A673 (cell line): ENCODE measurements at regions not wholly inside any gene's neighbourhood (a gene's known extent, or its start where the extent isn't known, plus 50 kb on each side); places are given as distances from the start of the nearest gene placed in this dataset.

Experiments used
- BruUV-seq: library from RNA; stranded (reverse); fragments of 400-500 nt; replicated peaks from 2 replicates; lab custom pipeline; 2021; lab: Mats Ljungman, UMichigan
- CTCF ChIA-PET: fragments of 300-600 bp; sonication (Branson Sonifier 250); formaldehyde crosslinking; loops from one replicate; lab custom pipeline; 2022; ENCODE audit warnings: antibody characterized with exemption; lab: Charles Lee
- POLR2A ChIA-PET: fragments of 300-600 bp; sonication (Branson Sonifier 250); formaldehyde crosslinking; loops from one replicate; lab custom pipeline; 2022; ENCODE audit warnings: antibody characterized with exemption; ENCODE audit not compliant: low non-redundant PET; lab: Charles Lee
- DNase-seq: peaks from one replicate; pipeline ENCODE4 v3.0.0-alpha.2; 2015; ENCODE audit warnings: low spot score
- H3K27ac ChIP-seq: fragments of 200-600 bp; sonication (generic); 2 replicates; pipeline ENCODE4 v1.5.1; 2016; ENCODE audit warnings: mixed run types, low read depth, mild to moderate bottlenecking, mixed read lengths, antibody characterized with exemption, low read length; ENCODE audit not compliant: poor library complexity, severe bottlenecking
- H3K27me3 ChIP-seq: fragments of 200-600 bp; sonication (generic); replicated peaks from 2 replicates; pipeline ENCODE4 v1.6.1; 2017; ENCODE audit warnings: mixed run types, low read depth, mild to moderate bottlenecking, mixed read lengths, antibody characterized with exemption, low read length; ENCODE audit not compliant: insufficient read depth, poor library complexity
- H3K36me3 ChIP-seq: fragments of 200-600 bp; sonication (generic); 2 replicates; pipeline ENCODE4 v1.6.1; 2016; ENCODE audit warnings: mixed run types, mild to moderate bottlenecking, mixed read lengths, antibody characterized with exemption, low read length; ENCODE audit not compliant: insufficient read depth, poor library complexity, severe bottlenecking
- H3K4me1 ChIP-seq: fragments of 200-600 bp; sonication (generic); 2 replicates; pipeline ENCODE4 v1.6.1; 2017; ENCODE audit warnings: mixed run types, mild to moderate bottlenecking, mixed read lengths, antibody characterized with exemption, low read length; ENCODE audit not compliant: insufficient read depth, poor library complexity, severe bottlenecking
- H3K4me3 ChIP-seq: fragments of 200-600 bp; sonication (generic); 2 replicates; pipeline ENCODE4 v1.5.1; 2016; ENCODE audit warnings: low read depth, mixed run types, mild to moderate bottlenecking, mixed read lengths, low read length; ENCODE audit not compliant: poor library complexity, severe bottlenecking
- H3K9me3 ChIP-seq: fragments of 200-600 bp; sonication (generic); 2 replicates; pipeline ENCODE4 v1.6.1; 2016; ENCODE audit warnings: mixed run types, low read depth, mild to moderate bottlenecking, mixed read lengths, antibody characterized with exemption, low read length; ENCODE audit not compliant: poor library complexity, severe bottlenecking
- EZH2 ChIP-seq: fragments of 200-600 bp; sonication (generic); IDR thresholded peaks from 2 replicates; pipeline ENCODE4 v1.6.1; 2017; ENCODE audit warnings: borderline replicate concordance, low read depth, mild to moderate bottlenecking, mixed read lengths, antibody characterized with exemption, low read length; ENCODE audit not compliant: poor library complexity, severe bottlenecking
- intact Hi-C: fragments of 100-400 bp; cut with micrococcal nuclease; formaldehyde crosslinking; loops from one replicate; pipeline ENCODE4 v1.10.0; 2022; ENCODE audit not compliant: unreplicated experiment
- TF ChIP-seq, protein P1 (sequence below): fragments of 300-800, 200-600 bp; sonication (generic); conservative IDR thresholded peaks from 2 replicates; pipeline ENCODE4 v1.5.1; 2017; ENCODE audit warnings: low read depth, mild to moderate bottlenecking, antibody characterized with exemption, low read length, moderate library complexity, mixed read lengths

DNA sequence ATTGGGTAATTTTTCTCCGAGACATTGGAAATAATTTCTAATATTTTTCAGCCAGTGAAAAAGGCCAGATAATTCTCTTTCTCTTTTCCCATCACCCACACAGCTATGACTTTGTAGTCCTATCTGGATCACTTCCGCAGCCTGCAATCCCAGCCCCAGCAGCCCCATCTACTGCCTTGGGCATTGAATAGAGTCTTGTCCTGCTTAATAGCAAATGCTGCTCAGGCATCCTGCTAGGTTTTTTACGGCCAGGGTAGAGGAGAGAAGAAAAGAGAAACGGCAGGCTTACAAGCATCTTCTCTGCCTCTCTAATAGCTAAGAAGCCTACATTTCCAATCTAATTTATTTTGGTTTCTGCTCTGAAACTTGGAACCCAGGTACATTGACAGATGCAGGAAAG, 154.3 kb upstream of the B3GAT1 start:
- no peaks in the 10 kb centered on the region for H3K4me1 ChIP-seq
- POLR2A ChIA-PET, result no interaction called here
- DNase-seq, result no peak
- no peaks in the 10 kb centered on the region for H3K36me3 ChIP-seq
- no peaks in the 10 kb centered on the region for H3K27me3 ChIP-seq
- no peaks in the 10 kb centered on the region for H3K9me3 ChIP-seq
- H3K4me3 ChIP-seq, result no peak overlapping the region
- no peak overlapping the region for H3K27ac ChIP-seq
- TF ChIP-seq, protein P1, sequence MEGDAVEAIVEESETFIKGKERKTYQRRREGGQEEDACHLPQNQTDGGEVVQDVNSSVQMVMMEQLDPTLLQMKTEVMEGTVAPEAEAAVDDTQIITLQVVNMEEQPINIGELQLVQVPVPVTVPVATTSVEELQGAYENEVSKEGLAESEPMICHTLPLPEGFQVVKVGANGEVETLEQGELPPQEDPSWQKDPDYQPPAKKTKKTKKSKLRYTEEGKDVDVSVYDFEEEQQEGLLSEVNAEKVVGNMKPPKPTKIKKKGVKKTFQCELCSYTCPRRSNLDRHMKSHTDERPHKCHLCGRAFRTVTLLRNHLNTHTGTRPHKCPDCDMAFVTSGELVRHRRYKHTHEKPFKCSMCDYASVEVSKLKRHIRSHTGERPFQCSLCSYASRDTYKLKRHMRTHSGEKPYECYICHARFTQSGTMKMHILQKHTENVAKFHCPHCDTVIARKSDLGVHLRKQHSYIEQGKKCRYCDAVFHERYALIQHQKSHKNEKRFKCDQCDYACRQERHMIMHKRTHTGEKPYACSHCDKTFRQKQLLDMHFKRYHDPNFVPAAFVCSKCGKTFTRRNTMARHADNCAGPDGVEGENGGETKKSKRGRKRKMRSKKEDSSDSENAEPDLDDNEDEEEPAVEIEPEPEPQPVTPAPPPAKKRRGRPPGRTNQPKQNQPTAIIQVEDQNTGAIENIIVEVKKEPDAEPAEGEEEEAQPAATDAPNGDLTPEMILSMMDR, result no peak
- TF ChIP-seq EZH2, result no peak
- intact Hi-C loops, result no loop called here
- BruUV-seq, result no TSS peak
- CTCF ChIA-PET, result no interaction called here

DNA sequence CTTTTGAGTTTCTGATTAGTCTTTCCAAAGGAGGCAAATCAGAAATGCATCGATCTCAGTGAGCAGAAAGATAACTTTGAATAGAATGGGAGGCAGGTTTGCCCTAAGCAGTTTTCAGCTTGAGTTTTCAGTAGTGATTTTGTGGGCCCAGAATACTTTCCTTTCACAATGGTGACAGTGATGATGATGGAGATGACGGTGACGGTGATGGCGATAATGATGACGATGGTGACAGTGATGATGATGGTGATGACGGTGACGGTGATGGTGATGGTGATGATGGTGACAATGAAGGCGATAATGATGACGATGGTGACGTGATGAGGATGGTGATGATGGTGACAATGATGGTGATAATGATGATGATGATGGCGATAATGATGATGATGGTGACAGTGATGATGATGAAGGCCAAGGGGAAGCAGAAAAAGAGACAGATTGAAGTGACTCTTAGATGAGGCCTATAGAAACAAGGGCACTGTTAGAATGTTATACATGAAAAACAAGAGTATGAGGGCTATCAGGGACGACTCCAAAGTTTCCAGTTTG, 153.4 kb upstream of the B3GAT1 start:
- no peaks in the 10 kb centered on the region for H3K4me1 ChIP-seq
- CTCF ChIA-PET, result no interaction called here
- no peak overlapping the region for H3K4me3 ChIP-seq
- H3K36me3 ChIP-seq, result no peaks in the 10 kb centered on the region
- H3K27me3 ChIP-seq, result no peaks in the 10 kb centered on the region
- TF ChIP-seq EZH2, result no peak
- TF ChIP-seq, protein P1, result no peak
- no TSS peak for BruUV-seq
- no peak for DNase-seq
- no peaks in the 10 kb centered on the region for H3K9me3 ChIP-seq
- intact Hi-C loops, result no loop called here
- POLR2A ChIA-PET, result no interaction called here
- no peak overlapping the region for H3K27ac ChIP-seq

DNA sequence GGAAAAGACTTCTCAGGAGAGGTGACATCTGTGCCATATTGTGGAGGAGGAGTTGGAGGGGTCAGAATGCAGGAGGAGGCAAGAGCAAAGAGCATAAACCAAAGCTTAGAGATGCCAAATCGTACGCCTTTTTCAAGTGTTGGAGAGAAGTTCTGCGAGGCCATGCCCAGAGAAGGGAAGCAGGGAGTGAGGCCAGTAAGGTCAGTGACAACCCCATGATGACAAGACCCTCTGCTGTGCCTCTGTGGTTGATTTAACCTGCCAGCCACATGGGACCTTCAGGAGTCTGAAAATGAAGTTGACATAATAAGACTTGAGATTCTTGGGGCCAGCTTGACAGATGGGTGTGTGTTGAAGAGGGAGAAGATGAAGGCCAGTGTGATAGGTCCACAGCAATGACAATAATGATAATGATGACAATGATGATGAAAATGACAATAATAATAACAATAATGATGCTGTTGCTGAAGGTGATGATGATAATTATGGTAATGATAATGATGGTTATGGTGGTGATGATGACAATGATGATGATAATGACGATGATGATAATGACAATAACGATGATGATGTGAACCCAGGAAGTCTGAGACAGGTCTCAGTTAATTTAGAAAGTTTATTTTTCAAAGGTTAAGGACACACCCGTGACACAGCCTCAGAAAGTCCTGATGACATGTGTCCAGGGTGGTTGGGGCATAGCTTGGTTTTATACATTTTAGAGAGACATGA, 152.6 kb upstream of the B3GAT1 start:
- Histone ChIP-seq H3K9me3 (no peaks in the 10 kb centered on the region), H3K36me3 (no peaks in the 10 kb centered on the region), H3K4me1 (no peaks in the 10 kb centered on the region), H3K27ac (no peak overlapping the region), H3K4me3 (no peak overlapping the region), H3K27me3 (no peaks in the 10 kb centered on the region)
- ChIA-PET CTCF (no interaction called here), POLR2A (no interaction called here)
- DNase-seq, result no peak
- intact Hi-C loops, result no loop called here
- TF ChIP-seq, protein P1, result no peak
- no peak for TF ChIP-seq EZH2
- no TSS peak for BruUV-seq
